ENCODE measurements at regions not wholly inside any gene's neighbourhood (a gene's known extent, or its start where the extent isn't known, plus 50 kb on each side); places are given as distances from the start of the nearest gene placed in this dataset.

DNA sequence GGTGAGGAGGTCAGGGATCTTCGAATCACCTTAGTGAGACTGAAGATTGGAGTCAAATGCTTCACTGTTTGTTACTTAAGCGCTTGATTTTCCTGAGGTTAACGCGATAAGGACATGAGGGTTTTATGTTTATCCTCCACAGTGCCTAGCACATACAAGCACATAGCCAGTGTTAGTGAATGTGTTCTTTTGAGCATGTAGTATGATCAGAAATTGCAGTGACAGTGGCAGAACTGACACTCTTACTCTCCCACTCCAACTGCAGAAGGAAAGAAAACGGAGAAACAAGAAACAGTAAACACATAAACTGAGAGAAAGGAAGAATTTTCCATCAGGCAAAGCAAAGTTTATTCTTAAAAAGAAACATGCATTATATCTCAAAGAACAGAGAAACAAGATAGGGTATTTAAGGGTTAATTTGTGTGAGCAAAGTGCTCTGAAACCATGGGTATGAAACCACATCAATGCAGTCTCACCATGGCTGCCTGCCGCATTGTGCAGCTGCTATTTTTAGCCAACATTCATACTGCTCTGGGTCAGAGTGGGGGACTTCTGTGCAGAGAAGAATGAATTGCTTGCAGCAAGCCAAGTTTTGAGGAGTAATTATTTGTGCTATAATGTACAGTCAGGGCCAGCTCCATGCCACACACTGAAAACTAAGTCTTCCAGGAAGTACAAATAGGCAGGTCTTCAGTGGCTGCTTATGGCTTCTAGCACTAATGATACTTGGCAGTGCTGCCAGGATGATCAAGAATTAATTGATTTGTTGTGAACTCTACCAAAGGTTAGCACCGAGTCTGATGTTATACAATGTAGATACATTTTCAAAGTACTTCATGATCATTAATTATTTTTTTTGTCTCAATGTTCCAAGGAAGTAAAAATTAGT lies 152.0 kb downstream of the MACC1 start (continued):
- TF ChIP-seq, protein P1, sequence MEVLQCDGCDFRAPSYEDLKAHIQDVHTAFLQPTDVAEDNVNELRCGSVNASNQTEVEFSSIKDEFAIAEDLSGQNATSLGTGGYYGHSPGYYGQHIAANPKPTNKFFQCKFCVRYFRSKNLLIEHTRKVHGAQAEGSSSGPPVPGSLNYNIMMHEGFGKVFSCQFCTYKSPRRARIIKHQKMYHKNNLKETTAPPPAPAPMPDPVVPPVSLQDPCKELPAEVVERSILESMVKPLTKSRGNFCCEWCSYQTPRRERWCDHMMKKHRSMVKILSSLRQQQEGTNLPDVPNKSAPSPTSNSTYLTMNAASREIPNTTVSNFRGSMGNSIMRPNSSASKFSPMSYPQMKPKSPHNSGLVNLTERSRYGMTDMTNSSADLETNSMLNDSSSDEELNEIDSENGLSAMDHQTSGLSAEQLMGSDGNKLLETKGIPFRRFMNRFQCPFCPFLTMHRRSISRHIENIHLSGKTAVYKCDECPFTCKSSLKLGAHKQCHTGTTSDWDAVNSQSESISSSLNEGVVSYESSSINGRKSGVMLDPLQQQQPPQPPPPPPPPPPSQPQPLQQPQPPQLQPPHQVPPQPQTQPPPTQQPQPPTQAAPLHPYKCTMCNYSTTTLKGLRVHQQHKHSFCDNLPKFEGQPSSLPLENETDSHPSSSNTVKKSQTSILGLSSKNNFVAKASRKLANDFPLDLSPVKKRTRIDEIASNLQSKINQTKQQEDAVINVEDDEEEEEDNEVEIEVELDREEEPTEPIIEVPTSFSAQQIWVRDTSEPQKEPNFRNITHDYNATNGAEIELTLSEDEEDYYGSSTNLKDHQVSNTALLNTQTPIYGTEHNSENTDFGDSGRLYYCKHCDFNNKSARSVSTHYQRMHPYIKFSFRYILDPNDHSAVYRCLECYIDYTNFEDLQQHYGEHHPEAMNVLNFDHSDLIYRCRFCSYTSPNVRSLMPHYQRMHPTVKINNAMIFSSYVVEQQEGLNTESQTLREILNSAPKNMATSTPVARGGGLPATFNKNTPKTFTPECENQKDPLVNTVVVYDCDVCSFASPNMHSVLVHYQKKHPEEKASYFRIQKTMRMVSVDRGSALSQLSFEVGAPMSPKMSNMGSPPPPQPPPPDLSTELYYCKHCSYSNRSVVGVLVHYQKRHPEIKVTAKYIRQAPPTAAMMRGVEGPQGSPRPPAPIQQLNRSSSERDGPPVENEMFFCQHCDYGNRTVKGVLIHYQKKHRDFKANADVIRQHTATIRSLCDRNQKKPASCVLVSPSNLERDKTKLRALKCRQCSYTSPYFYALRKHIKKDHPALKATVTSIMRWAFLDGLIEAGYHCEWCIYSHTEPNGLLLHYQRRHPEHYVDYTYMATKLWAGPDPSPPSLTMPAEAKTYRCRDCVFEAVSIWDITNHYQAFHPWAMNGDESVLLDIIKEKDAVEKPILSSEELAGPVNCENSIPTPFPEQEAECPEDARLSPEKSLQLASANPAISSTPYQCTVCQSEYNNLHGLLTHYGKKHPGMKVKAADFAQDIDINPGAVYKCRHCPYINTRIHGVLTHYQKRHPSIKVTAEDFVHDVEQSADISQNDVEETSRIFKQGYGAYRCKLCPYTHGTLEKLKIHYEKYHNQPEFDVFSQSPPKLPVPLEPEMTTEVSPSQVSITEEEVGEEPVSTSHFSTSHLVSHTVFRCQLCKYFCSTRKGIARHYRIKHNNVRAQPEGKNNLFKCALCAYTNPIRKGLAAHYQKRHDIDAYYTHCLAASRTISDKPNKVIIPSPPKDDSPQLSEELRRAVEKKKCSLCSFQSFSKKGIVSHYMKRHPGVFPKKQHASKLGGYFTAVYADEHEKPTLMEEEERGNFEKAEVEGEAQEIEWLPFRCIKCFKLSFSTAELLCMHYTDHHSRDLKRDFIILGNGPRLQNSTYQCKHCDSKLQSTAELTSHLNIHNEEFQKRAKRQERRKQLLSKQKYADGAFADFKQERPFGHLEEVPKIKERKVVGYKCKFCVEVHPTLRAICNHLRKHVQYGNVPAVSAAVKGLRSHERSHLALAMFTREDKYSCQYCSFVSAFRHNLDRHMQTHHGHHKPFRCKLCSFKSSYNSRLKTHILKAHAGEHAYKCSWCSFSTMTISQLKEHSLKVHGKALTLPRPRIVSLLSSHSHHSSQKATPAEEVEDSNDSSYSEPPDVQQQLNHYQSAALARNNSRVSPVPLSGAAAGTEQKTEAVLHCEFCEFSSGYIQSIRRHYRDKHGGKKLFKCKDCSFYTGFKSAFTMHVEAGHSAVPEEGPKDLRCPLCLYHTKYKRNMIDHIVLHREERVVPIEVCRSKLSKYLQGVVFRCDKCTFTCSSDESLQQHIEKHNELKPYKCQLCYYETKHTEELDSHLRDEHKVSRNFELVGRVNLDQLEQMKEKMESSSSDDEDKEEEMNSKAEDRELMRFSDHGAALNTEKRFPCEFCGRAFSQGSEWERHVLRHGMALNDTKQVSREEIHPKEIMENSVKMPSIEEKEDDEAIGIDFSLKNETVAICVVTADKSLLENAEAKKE (CRISPR knock-in tag; IDR thresholded peaks at IDR 0.05): no peak
- no peak for TF ChIP-seq CREB1 (CRISPR knock-in tag; IDR thresholded peaks at IDR 0.05; ENCODE audit: low read depth)

DNA sequence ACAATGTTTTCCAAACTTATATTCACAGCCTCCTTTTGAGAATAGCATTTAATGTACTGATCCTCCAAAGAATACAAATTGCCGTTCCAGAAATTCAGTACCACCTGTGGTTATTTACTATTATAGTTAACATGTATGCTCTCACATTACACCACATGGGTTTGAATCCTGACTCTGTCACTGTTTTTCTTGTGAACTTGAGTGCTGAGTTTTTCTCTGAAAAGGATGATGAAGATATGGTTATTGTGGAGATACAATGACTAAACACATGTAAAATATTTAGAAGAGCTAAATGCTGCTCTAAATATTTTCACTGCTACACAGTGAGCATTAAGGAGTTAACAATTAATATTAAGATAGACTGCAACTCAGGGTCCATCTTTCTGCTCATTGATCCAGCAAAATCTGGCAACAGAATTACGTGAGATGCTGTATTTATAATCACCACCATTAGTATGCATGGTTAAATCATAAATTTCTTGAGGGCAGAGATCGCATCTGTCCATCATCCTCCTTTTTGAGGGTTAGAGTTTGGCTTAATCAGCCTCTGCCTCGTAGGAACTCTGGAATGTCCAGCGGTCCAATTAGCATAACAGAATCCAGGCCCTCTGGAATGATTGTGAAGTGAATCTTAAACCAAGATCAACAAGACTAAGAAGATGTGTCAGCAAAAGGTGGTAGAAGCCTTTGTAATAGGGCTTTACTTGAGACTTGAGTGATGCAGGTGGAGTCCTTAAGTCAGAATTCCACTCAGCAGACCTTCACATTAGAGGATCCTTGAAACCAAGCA lies 152.8 kb downstream of the MACC1 start:
- Mint-ChIP-seq H3K4me1 (peaks cover 12% of the 10 kb centered on the region), H3K4me3 (no peak overlapping the region), H3K27me3 (ENCODE audit: insufficient read depth, low read depth, poor library complexity) (no peaks in the 10 kb centered on the region), H3K9me3 (peaks cover 40% of the 10 kb centered on the region), H3K27ac (no peak overlapping the region), H3K36me3 (ENCODE audit: low read depth) (peaks cover 61% of the 10 kb centered on the region)
- no peaks in the 10 kb centered on the region for H3K27me3 ChIP-seq (ENCODE audit: insufficient read depth)
- H2AFZ ChIP-seq: no peak overlapping the region
- DNase-seq (ENCODE audit: low spot score) (no peak), ATAC-seq (no peak)
- H3K4me2 ChIP-seq: no peak overlapping the region
- no peaks in the 10 kb centered on the region for H4K20me1 ChIP-seq (replicated peaks; ENCODE audit: insufficient read depth)
- TF ChIP-seq EZH2phosphoT487 (IDR thresholded peaks at IDR 0.05; ENCODE audit: unreplicated experiment): no peak
- TF ChIP-seq, protein P1 (CRISPR knock-in tag; IDR thresholded peaks at IDR 0.05): 0 out of 2 replicates have a peak, but pooled peaks have one; percentile 5
- H3K9me2 ChIP-seq (ENCODE audit: insufficient read depth): no peaks in the 10 kb centered on the region
- peaks cover 85% of the 10 kb centered on the region for H3K79me2 ChIP-seq (replicated peaks; ENCODE audit: insufficient read depth)
- peaks cover 6% of the 10 kb centered on the region; the same call in 1 of the 2 replicates for H3K36me3 ChIP-seq (ENCODE audit: insufficient read depth)
- H3K4me3 ChIP-seq: no peak overlapping the region
- H3K4me1 ChIP-seq (ENCODE audit: insufficient read depth): peaks cover 13% of the 10 kb centered on the region; the same call in 1 of the 2 replicates
- H3F3A ChIP-seq (replicated peaks; ENCODE audit: low read depth): no peaks in the 10 kb centered on the region
- H3K27ac ChIP-seq (ENCODE audit: low read depth): peak overlapping the region; percentile 55; the same call in 1 of the 2 replicates

Measured in GM23338 (cell line).